Activated CD4-positive, alpha-beta memory T cell treated with anti-CD3 and anti-CD28 coated beads for 36 hours (primary cell): ENCODE measurements at regions not wholly inside any gene's neighbourhood (a gene's known extent, or its start where the extent isn't known, plus 50 kb on each side); places are given as distances from the start of the nearest gene placed in this dataset.

ENCODE experiments used
- CTCF ChIA-PET: fragments of 350-600 bp; sonication (Branson Sonifier 250); formaldehyde crosslinking; loops from one replicate; lab custom pipeline; 2021; ENCODE audit warnings: antibody characterized with exemption, inconsistent platforms; lab: Charles Lee
- POLR2A ChIA-PET: fragments of 350-600 bp; sonication (Branson Sonifier 250); formaldehyde crosslinking; loops from one replicate; lab custom pipeline; 2021; ENCODE audit warnings: antibody characterized with exemption; lab: Charles Lee
- DNase-seq: peaks from one replicate; pipeline ENCODE4 v3.0.0-alpha.2; 2020
- H3K27ac Mint-ChIP-seq: one replicate; pipeline ENCODE4 v1.8.0; 2021; ENCODE audit warnings: mixed read lengths
- H3K27me3 Mint-ChIP-seq: one replicate; pipeline ENCODE4 v1.8.0; 2021; ENCODE audit warnings: mixed read lengths
- H3K36me3 Mint-ChIP-seq: one replicate; pipeline ENCODE4 v1.8.0; 2021; ENCODE audit warnings: mixed read lengths
- H3K4me1 Mint-ChIP-seq: one replicate; pipeline ENCODE4 v1.8.0; 2021; ENCODE audit warnings: low read depth, mixed read lengths
- H3K4me3 Mint-ChIP-seq: one replicate; pipeline ENCODE4 v1.8.0; 2021; ENCODE audit warnings: mild to moderate bottlenecking, mixed read lengths
- H3K9me3 Mint-ChIP-seq: one replicate; pipeline ENCODE4 v1.8.0; 2021; ENCODE audit warnings: mixed read lengths
- intact Hi-C: fragments of 100-400 bp; cut with micrococcal nuclease; formaldehyde crosslinking; loops from one replicate; pipeline ENCODE4 v1.15.1; 2023

DNA sequence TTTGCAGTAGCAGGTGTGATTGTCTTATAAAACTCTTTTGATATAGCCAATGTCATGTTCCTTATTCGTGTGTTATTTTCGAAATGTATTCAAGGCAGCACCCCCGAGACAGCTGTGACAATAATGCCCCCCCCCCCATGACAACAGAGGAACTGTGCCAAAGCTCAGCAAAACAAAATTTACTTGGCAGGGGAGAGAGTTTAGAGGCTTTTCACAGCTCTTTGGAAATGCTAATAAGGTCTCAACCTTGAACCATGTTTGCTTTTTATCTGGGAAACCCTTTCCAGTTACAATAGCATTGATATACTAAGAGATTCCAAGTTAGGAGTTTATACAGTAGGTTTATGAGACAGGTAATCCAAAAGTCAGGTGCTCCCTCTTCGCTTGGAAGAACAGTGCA lies 56.4 kb upstream of the USP44 start:
- Mint-ChIP-seq H3K36me3 (no peaks in the 10 kb centered on the region), H3K4me1 (no peaks in the 10 kb centered on the region), H3K4me3 (no peak overlapping the region), H3K27me3 (peaks cover 10% of the 10 kb centered on the region), H3K9me3 (no peaks in the 10 kb centered on the region), H3K27ac (no peak overlapping the region)
- POLR2A ChIA-PET: interaction anchor here (0.6 kb wide), 1 partner anchor 256 kb away, joined by 3 read pairs; no protein-coding TSS in a partner anchor
- intact Hi-C loops: no loop called here
- no peak for DNase-seq
- CTCF ChIA-PET: interaction anchor here (0.6 kb wide), 1 partner anchor 325 kb away, joined by 4 read pairs; no protein-coding TSS in a partner anchor

GRCh38 chr12:95605875-95606274 lies 54.6 kb upstream of the USP44 start:
- intact Hi-C loops: no loop called here
- ChIA-PET POLR2A (no interaction called here), CTCF (no interaction called here)
- no peaks in the 10 kb centered on the region for H3K36me3 Mint-ChIP-seq
- H3K27me3 Mint-ChIP-seq: peaks cover 9% of the 10 kb centered on the region
- H3K4me3 Mint-ChIP-seq: no peak overlapping the region
- H3K4me1 Mint-ChIP-seq: no peaks in the 10 kb centered on the region
- no peak for DNase-seq
- no peak overlapping the region for H3K27ac Mint-ChIP-seq
- H3K9me3 Mint-ChIP-seq: no peaks in the 10 kb centered on the region

GRCh38 chr12:95605087-95605486 lies 53.8 kb upstream of the USP44 start:
- no peaks in the 10 kb centered on the region for H3K4me1 Mint-ChIP-seq
- intact Hi-C loops: no loop called here
- no peak overlapping the region for H3K4me3 Mint-ChIP-seq
- no peaks in the 10 kb centered on the region for H3K9me3 Mint-ChIP-seq
- no peak overlapping the region for H3K27ac Mint-ChIP-seq
- POLR2A ChIA-PET: no interaction called here
- no peaks in the 10 kb centered on the region for H3K36me3 Mint-ChIP-seq
- H3K27me3 Mint-ChIP-seq: peaks cover 10% of the 10 kb centered on the region
- CTCF ChIA-PET: no interaction called here
- DNase-seq: no peak

DNA sequence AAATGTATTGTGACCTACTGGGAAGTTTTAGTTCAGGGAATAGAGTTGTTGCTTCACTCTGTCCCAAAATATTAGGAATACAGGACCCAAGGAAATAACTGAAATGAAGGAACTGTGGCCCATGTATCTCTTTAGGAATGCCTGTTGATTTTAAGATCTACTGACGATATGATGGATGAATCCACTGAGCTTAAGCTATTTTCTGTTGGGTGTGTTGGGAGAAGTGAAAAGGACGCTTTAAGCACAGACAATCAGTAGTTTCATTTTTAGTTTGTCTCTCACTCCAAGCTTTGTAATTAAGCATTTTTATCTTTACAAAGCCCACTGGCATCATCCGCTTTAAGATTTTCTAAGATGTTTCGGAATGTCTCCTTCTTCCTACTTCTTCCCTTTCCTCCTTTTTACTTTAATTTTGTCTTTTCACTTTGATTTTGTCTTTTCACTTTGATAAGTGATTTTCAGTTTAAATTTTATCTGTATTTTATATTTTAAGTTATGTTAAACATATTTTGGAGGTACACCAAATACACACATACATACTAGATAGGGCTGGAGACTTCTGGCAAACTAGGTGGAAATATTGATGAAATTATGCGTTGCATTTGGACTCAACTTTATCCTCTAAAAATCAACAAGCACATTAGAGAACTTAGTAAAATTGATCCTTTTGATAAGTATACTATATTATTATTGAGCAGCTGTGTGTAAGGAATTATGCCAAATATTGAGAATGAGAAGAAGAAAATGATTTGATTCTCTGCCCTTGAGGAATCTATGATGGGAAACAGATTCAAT lies 52.3 kb upstream of the USP44 start:
- Mint-ChIP-seq H3K27me3 (peaks cover 9% of the 10 kb centered on the region), H3K9me3 (no peaks in the 10 kb centered on the region), H3K36me3 (no peaks in the 10 kb centered on the region), H3K4me1 (no peaks in the 10 kb centered on the region), H3K4me3 (no peak overlapping the region), H3K27ac (no peak overlapping the region)
- DNase-seq: no peak
- intact Hi-C loops: no loop called here
- POLR2A ChIA-PET: no interaction called here
- CTCF ChIA-PET: no interaction called here

- POLR2A ChIA-PET: no interaction called here
- CTCF ChIA-PET: no interaction called here
- H3K4me3 Mint-ChIP-seq: no peak overlapping the region
- no peak overlapping the region for H3K27ac Mint-ChIP-seq
- H3K4me1 Mint-ChIP-seq: no peaks in the 10 kb centered on the region
- no peaks in the 10 kb centered on the region for H3K9me3 Mint-ChIP-seq
- intact Hi-C loops: no loop called here
- no peaks in the 10 kb centered on the region for H3K36me3 Mint-ChIP-seq
- H3K27me3 Mint-ChIP-seq: peaks cover 9% of the 10 kb centered on the region
- DNase-seq: no peak
Observed at GRCh38 chr12:95601091-95601961, 50.0 kb upstream of the USP44 start.
